Keratinocyte (primary cell): ENCODE measurements at regions not wholly inside any gene's neighbourhood (a gene's known extent, or its start where the extent isn't known, plus 50 kb on each side); places are given as distances from the start of the nearest gene placed in this dataset.

ENCODE experiments used
- DNase-seq: peaks from one replicate; pipeline ENCODE4 v3.0.0-alpha.2; 2011; ENCODE audit warnings: low read depth, missing footprints, low spot score
- FAIRE-seq: peaks from 2 replicates; lab custom pipeline; 2011; peaks lifted over from hg19 to GRCh38; lab: Jason Lieb, UNC
- H2AFZ ChIP-seq: 2 replicates; pipeline ENCODE4 v1.6.0; 2012; ENCODE audit warnings: low read length, control low read depth, inconsistent platforms; ENCODE audit not compliant: control insufficient read depth
- H3K27ac ChIP-seq: 2 replicates; pipeline ENCODE4 v1.5.1; 2011; ENCODE audit warnings: low read length; ENCODE audit not compliant: control insufficient read depth, insufficient read depth
- H3K27me3 ChIP-seq: 3 replicates; pipeline ENCODE4 v1.6.0; 2011; ENCODE audit warnings: low read length; ENCODE audit not compliant: control insufficient read depth, insufficient read depth; ENCODE audit errors: extremely low read depth
- H3K36me3 ChIP-seq, 2 experiments: 2 replicates in 1 of 2; 3 replicates in 1 of 2; pipeline ENCODE4 v1.5.1; 2011; ENCODE audit warnings: low read length in 2 of 2, mild to moderate bottlenecking in 1 of 2; ENCODE audit not compliant: control insufficient read depth in 2 of 2, insufficient read depth in 2 of 2; ENCODE audit errors: extremely low read depth in 1 of 2
- H3K4me1 ChIP-seq: 3 replicates; pipeline ENCODE4 v1.5.1; 2011; ENCODE audit warnings: low read length; ENCODE audit not compliant: control insufficient read depth, insufficient read depth; ENCODE audit errors: extremely low read depth
- H3K4me2 ChIP-seq: 3 replicates; pipeline ENCODE4 v1.6.0; 2011; ENCODE audit warnings: low read depth, low read length; ENCODE audit not compliant: control insufficient read depth, insufficient read depth; ENCODE audit errors: extremely low read depth
- H3K4me3 ChIP-seq, 3 experiments: fragments of 200-600 bp in 1 of 3; sonication (generic) in 1 of 3; 2 replicates in 2 of 3; 3 replicates in 1 of 3; pipeline ENCODE4 v1.5.1; 2011 to 2016; ENCODE audit warnings: low read length in 3 of 3, mild to moderate bottlenecking in 3 of 3, control low read depth in 2 of 3, inconsistent platforms in 1 of 3, low read depth in 1 of 3, mixed read lengths in 1 of 3, mixed run types in 1 of 3, moderate library complexity in 1 of 3; ENCODE audit not compliant: control insufficient read depth in 2 of 3, insufficient read depth in 2 of 3; ENCODE audit errors: extremely low read depth in 1 of 3
- H3K79me2 ChIP-seq: 2 replicates; pipeline ENCODE4 v1.6.0; 2012; ENCODE audit warnings: low read length; ENCODE audit not compliant: control insufficient read depth, insufficient read depth
- H3K9ac ChIP-seq: 3 replicates; pipeline ENCODE4 v1.6.0; 2011; ENCODE audit warnings: low read length; ENCODE audit not compliant: control insufficient read depth, insufficient read depth; ENCODE audit errors: extremely low read depth
- H3K9me1 ChIP-seq: 3 replicates; pipeline ENCODE4 v1.6.0; 2011; ENCODE audit warnings: low read length; ENCODE audit not compliant: control insufficient read depth, insufficient read depth; ENCODE audit errors: extremely low read depth
- H3K9me3 ChIP-seq: 2 replicates; pipeline ENCODE4 v1.5.1; 2012; ENCODE audit warnings: low read depth, low read length; ENCODE audit not compliant: control insufficient read depth
- H4K20me1 ChIP-seq: 3 replicates; pipeline ENCODE4 v1.6.0; 2011; ENCODE audit warnings: low read length; ENCODE audit not compliant: control insufficient read depth, insufficient read depth; ENCODE audit errors: extremely low read depth
- CTCF ChIP-seq, 3 experiments: IDR thresholded peaks in 1 of 3; conservative IDR thresholded peaks in 1 of 3; optimal IDR thresholded peaks in 1 of 3; 2 replicates in 2 of 3; 3 replicates in 1 of 3; pipeline versions ENCODE3 to v1.5.1; 2011; ENCODE audit warnings: low read length in 3 of 3, mild to moderate bottlenecking in 3 of 3, moderate library complexity in 2 of 3, control low read depth in 1 of 3, inconsistent platforms in 1 of 3; ENCODE audit not compliant: insufficient read depth in 2 of 3; ENCODE audit errors: extremely low read depth in 1 of 3
- EZH2 ChIP-seq: IDR thresholded peaks from one replicate; pipeline ENCODE4 v1.6.1; 2012; ENCODE audit warnings: inconsistent platforms, mild to moderate bottlenecking, low read length, moderate library complexity
- dilution Hi-C: fragments of 300-500 bp; cut with MboI; formaldehyde crosslinking; loops from one replicate; pipeline ENCODE4 v1.7.0; 2020; ENCODE audit warnings: low sequenced_read_pairs; ENCODE audit not compliant: extremely low pct_ligation_motif_present

- DNase-seq (no peak), FAIRE-seq (no peak)
- peak overlapping the region; percentile 43 for H3K4me2 ChIP-seq
- H3K36me3 ChIP-seq: no peaks in the 10 kb centered on the region
- no peaks in the 10 kb centered on the region for H3K9me1 ChIP-seq
- H3K4me1 ChIP-seq: peaks cover 20% of the 10 kb centered on the region
- no peaks in the 10 kb centered on the region for H3K9me3 ChIP-seq
- H3K79me2 ChIP-seq: no peaks in the 10 kb centered on the region
- H3K9ac ChIP-seq: no peak overlapping the region
- H3K27me3 ChIP-seq: no peaks in the 10 kb centered on the region
- H2AFZ ChIP-seq: no peak overlapping the region
- TF ChIP-seq EZH2 (no peak), CTCF (optimal IDR thresholded peaks at IDR 0.05 in 1 of 3, IDR thresholded peaks at IDR 0.05 in 1 of 3, conservative IDR thresholded peaks at IDR 0.05 in 1 of 3; ENCODE audit: extremely low read depth in 1 of 3, insufficient read depth in 2 of 3, low read length in 3 of 3) (no peak)
- no peak overlapping the region for H3K27ac ChIP-seq
- dilution Hi-C loops: no loop called here
- H4K20me1 ChIP-seq: no peaks in the 10 kb centered on the region
- H3K4me3 ChIP-seq: no peak overlapping the region
Measured at GRCh38 chr12:91773749-91774429, 371.8 kb downstream of the BTG1 start.

- Histone ChIP-seq H3K27me3 (no peaks in the 10 kb centered on the region), H3K79me2 (no peaks in the 10 kb centered on the region), H3K4me3 (no peak overlapping the region), H3K9me1 (no peaks in the 10 kb centered on the region), H2AFZ (no peak overlapping the region), H3K27ac (no peak overlapping the region), H3K9me3 (no peaks in the 10 kb centered on the region), H4K20me1 (no peaks in the 10 kb centered on the region), H3K36me3 (no peaks in the 10 kb centered on the region), H3K9ac (no peak overlapping the region), H3K4me1 (peaks cover 7% of the 10 kb centered on the region), H3K4me2 (no peak overlapping the region)
- FAIRE-seq (no peak), DNase-seq (no peak)
- dilution Hi-C loops: no loop called here
- TF ChIP-seq CTCF (optimal IDR thresholded peaks at IDR 0.05 in 1 of 3, IDR thresholded peaks at IDR 0.05 in 1 of 3, conservative IDR thresholded peaks at IDR 0.05 in 1 of 3; ENCODE audit: extremely low read depth in 1 of 3, insufficient read depth in 2 of 3, low read length in 3 of 3): no peak
- TF ChIP-seq EZH2: no peak
Measured at GRCh38 chr12:91772411-91772810, 373.2 kb downstream of the BTG1 start.
